SH-SY5Y (cell line): ENCODE measurements at regions not wholly inside any gene's neighbourhood (a gene's known extent, or its start where the extent isn't known, plus 50 kb on each side); places are given as distances from the start of the nearest gene placed in this dataset.

Source experiments
- GATA2 ChIP-seq: IDR thresholded peaks from 2 replicates; pipeline ENCODE4 v1.6.1; 2011; ENCODE audit warnings: mild to moderate bottlenecking, low read depth, low read length
- GATA3 ChIP-seq: IDR thresholded peaks from 2 replicates; pipeline ENCODE4 v1.6.1; 2011; ENCODE audit warnings: low read depth, mild to moderate bottlenecking, low read length, moderate library complexity

DNA sequence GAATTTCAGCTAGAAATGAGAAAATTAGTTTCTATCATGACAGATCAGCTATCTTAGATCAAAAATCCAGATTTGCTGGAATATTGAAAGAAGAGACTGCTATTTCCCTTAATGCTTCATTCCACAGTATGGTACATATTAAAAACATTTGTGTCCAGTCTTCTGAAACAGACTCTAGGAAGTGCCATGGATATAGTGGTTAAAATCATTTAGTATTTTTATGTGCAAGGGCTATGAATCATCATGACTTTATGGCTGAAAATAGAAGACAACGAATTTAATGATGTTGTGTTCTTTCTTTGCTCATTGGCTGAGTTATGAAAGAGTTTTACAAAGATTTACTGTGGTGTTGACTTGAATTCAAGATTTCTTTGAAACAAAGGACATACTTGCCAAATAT, 146.6 kb downstream of the ANKRD60 start:
- no peak for TF ChIP-seq GATA2
- TF ChIP-seq GATA3, result no peak
